WTC11 (cell line): ENCODE measurements at regions not wholly inside any gene's neighbourhood (a gene's known extent, or its start where the extent isn't known, plus 50 kb on each side); places are given as distances from the start of the nearest gene placed in this dataset.

Source experiments
- CREM ChIP-seq: sonication (generic); formaldehyde crosslinking; IDR thresholded peaks from 2 replicates; pipeline ENCODE4 v1.8.1; 2022; ENCODE audit warnings: mild to moderate bottlenecking, missing genetic modification reagents, moderate library complexity
- NR2C2 ChIP-seq: sonication (generic); formaldehyde crosslinking; IDR thresholded peaks from 2 replicates; pipeline ENCODE4 v1.8.0; 2022; ENCODE audit warnings: mild to moderate bottlenecking, missing genetic modification reagents
- ZMAT4 ChIP-seq: fragments of 250-450 bp; sonication (Bioruptor Pico); IDR thresholded peaks from 2 replicates; pipeline ENCODE4 v1.9.0; 2021; ENCODE audit warnings: mild to moderate bottlenecking

GRCh38 chr18:27423581-27423980, 238.5 kb upstream of the CHST9 start:
- no peak for TF ChIP-seq ZMAT4 (CRISPR knock-in tag)
- TF ChIP-seq CREM (CRISPR knock-in tag) = no peak
- TF ChIP-seq NR2C2 = no peak
